MM.1S (cell line): ENCODE measurements at regions not wholly inside any gene's neighbourhood (a gene's known extent, or its start where the extent isn't known, plus 50 kb on each side); places are given as distances from the start of the nearest gene placed in this dataset.

Experiments
- CTCF ChIP-seq: fragments of 300-600 bp; sonication (generic); IDR thresholded peaks from 2 replicates; pipeline ENCODE4 v1.5.1; 2016; ENCODE audit warnings: antibody characterized with exemption, low read length, mixed read lengths
- EZH2 ChIP-seq: fragments of 300-600 bp; sonication (generic); optimal IDR thresholded peaks from 2 replicates; pipeline ENCODE3; 2017; ENCODE audit warnings: low read depth, mild to moderate bottlenecking, antibody characterized with exemption, low read length, mixed read lengths

- TF ChIP-seq CTCF (no peak), EZH2 (no peak)
These were observed 324.6 kb downstream of the MID1IP1 start for GRCh38 chrX:39125834-39126233.
